GM19351 (cell line): ENCODE measurements at regions not wholly inside any gene's neighbourhood (a gene's known extent, or its start where the extent isn't known, plus 50 kb on each side); places are given as distances from the start of the nearest gene placed in this dataset.

ENCODE experiments used
- ATAC-seq: cut with Tn5 transposase; IDR thresholded peaks from one replicate; pipeline ENCODE4 v1.9.1; 2021; ENCODE audit warnings: mild to moderate bottlenecking, moderate library complexity; ENCODE audit not compliant: unreplicated experiment

GRCh38 chr16:62137996-62138395 is 101.8 kb upstream of the CDH8 start:
- ATAC-seq, result no peak

- ATAC-seq, result no peak
Measured at GRCh38 chr16:62135911-62136310, 99.7 kb upstream of the CDH8 start.

- no peak for ATAC-seq
Measured at GRCh38 chr16:62135446-62135845, 99.2 kb upstream of the CDH8 start.

- no peak for ATAC-seq
Measured at GRCh38 chr16:62130101-62130500, 93.9 kb upstream of the CDH8 start.

GRCh38 chr16:62105244-62105643 is 69.0 kb upstream of the CDH8 start:
- no peak for ATAC-seq

GRCh38 chr16:62102588-62102987 is 66.3 kb upstream of the CDH8 start:
- no peak for ATAC-seq

GRCh38 chr16:62100651-62101050 is 64.4 kb upstream of the CDH8 start:
- ATAC-seq, result no peak

GRCh38 chr16:62089715-62090114 is 53.5 kb upstream of the CDH8 start:
- no peak for ATAC-seq

- no peak for ATAC-seq
Measured at GRCh38 chr16:62088731-62089410, 52.6 kb upstream of the CDH8 start.
